ENCODE measurements at regions not wholly inside any gene's neighbourhood (a gene's known extent, or its start where the extent isn't known, plus 50 kb on each side); places are given as distances from the start of the nearest gene placed in this dataset.

- Histone ChIP-seq H4K91ac (replicated peaks; ENCODE audit: insufficient read length, low read length) (no peak overlapping the region), H2AFZ (ENCODE audit: low read length) (no peak overlapping the region), H3K9me3 (ENCODE audit: insufficient read depth in 2 of 2, low read depth in 1 of 2, low read length in 1 of 2) (no peaks in the 10 kb centered on the region), H3K27me3 (replicated peaks in 1 of 4; ENCODE audit: control insufficient read depth in 3 of 4, extremely low read depth in 1 of 4, insufficient read depth in 3 of 4, low read length in 3 of 4) (peaks cover 0 to 1% (median 0%) of the 10 kb centered on the region in 4 experiments; a peak in 1 of 7 replicates), H3K36me3 (ENCODE audit: control insufficient read depth in 2 of 4, insufficient read depth in 4 of 4, low read length in 3 of 4) (no peaks in the 10 kb centered on the region), H4K20me1 (replicated peaks in 1 of 2; ENCODE audit: control insufficient read depth in 1 of 2, insufficient read depth in 2 of 2, low read length in 2 of 2) (no peaks in the 10 kb centered on the region), H2BK120ac (replicated peaks; ENCODE audit: low read depth, low read length) (no peak overlapping the region), H2BK15ac (ENCODE audit: low read length) (no peak overlapping the region), H2BK20ac (ENCODE audit: low read length) (no peak overlapping the region), H3K14ac (ENCODE audit: insufficient read length) (no peak overlapping the region), H3K4ac (replicated peaks; ENCODE audit: insufficient read length, low read depth, low read length) (no peak overlapping the region), H3K23ac (ENCODE audit: insufficient read length) (no peak overlapping the region), H4K5ac (ENCODE audit: insufficient read length, low read depth, low read length) (no peak overlapping the region), H2AK5ac (ENCODE audit: low read depth, low read length) (no peak overlapping the region), H3K4me3 (ENCODE audit: extremely low read depth in 1 of 4, insufficient read depth in 2 of 4, low read depth in 3 of 4, low read length in 4 of 4) (no peak overlapping the region), H2BK12ac (ENCODE audit: low read depth, low read length) (no peak overlapping the region), H3K4me1 (replicated peaks in 1 of 4; ENCODE audit: control insufficient read depth in 3 of 4, insufficient read depth in 4 of 4, low read length in 3 of 4) (no peaks in the 10 kb centered on the region), H3K4me2 (ENCODE audit: insufficient read depth in 1 of 2, low read depth in 2 of 2, low read length in 2 of 2) (no peak overlapping the region), H3K79me2 (ENCODE audit: control insufficient read depth in 1 of 2, insufficient read depth in 2 of 2, low read length in 2 of 2) (no peaks in the 10 kb centered on the region), H2BK5ac (ENCODE audit: low read depth, low read length) (no peak overlapping the region), H3K18ac (ENCODE audit: extremely low read depth, low read length) (no peak overlapping the region), H4K8ac (ENCODE audit: extremely low read depth, insufficient read depth, low read length) (no peak overlapping the region), H3K27ac (ENCODE audit: low read depth, low read length) (no peak overlapping the region), H3K56ac (replicated peaks; ENCODE audit: insufficient read length, low read depth, low read length) (no peak overlapping the region), H3K79me1 (ENCODE audit: low read depth, low read length) (no peaks in the 10 kb centered on the region), H3K23me2 (ENCODE audit: low read depth, low read length) (no peaks in the 10 kb centered on the region), H3K9ac (replicated peaks in 1 of 4; ENCODE audit: extremely low read depth in 1 of 4, low read depth in 3 of 4, low read length in 3 of 4) (no peak overlapping the region)
- WGBS, 2 experiments (ENCODE audit: extremely low coverage in 1 of 2, insufficient coverage in 1 of 2, insufficient read length in 1 of 2, insufficient replicate concordance in 2 of 2, low coverage in 1 of 2, low lambda C conversion rate in 2 of 2, missing lambda C conversion rate in 1 of 2) = 93% methylated on average over 6 of the region's 6 CpGs; no CpG with 5 or more reads in 1 of the 2 experiments
- POLR2A ChIA-PET (ENCODE audit: partially characterized antibody) = no interaction called here
- DNase-seq (ENCODE audit: low read depth in 1 of 2, low spot score in 2 of 2) (no peak), FAIRE-seq (no peak)
- no peak for TF ChIP-seq ZNF274 (IDR thresholded peaks at IDR 0.05; ENCODE audit: borderline replicate concordance, extremely low read depth, low read length)
- no peak for TF ChIP-seq TCF12 (IDR thresholded peaks at IDR 0.05; ENCODE audit: low read depth, low read length)
- CTCF ChIA-PET (ENCODE audit: partially characterized antibody) = interaction anchor here (1.1 kb wide), 1 partner anchor 9 kb away, joined by 3 read pairs; no protein-coding TSS in a partner anchor
Measured at GRCh38 chr3:189094539-189094938, 77.2 kb upstream of the TPRG1 start.
